Ovary (tissue), 7 donors: ENCODE measurements at regions not wholly inside any gene's neighbourhood (a gene's known extent, or its start where the extent isn't known, plus 50 kb on each side); places are given as distances from the start of the nearest gene placed in this dataset.

Experiments used
- DNase-seq, 5 donors: peaks; one replicate each; pipeline ENCODE4 v3.0.0-alpha.2; 2019 to 2020
- H3K27ac ChIP-seq, 2 donors: fragments of 200-600 bp; one replicate each; pipeline versions ENCODE4 v1.5.1 to v1.8.0; 2019 to 2022
- H3K27me3 ChIP-seq: fragments of 200-600 bp; one replicate; pipeline ENCODE4 v1.8.0; 2022
- H3K36me3 ChIP-seq: fragments of 200-600 bp; sonication (generic); one replicate; pipeline ENCODE4 v1.5.1; 2019
- H3K4me1 ChIP-seq: one replicate; pipeline ENCODE4 v1.8.1; 2013; ENCODE audit warnings: mild to moderate bottlenecking, moderate library complexity; ENCODE audit not compliant: insufficient read depth
- H3K4me3 ChIP-seq: fragments of 200-600 bp; sonication (generic); one replicate; pipeline ENCODE4 v1.5.1; 2017
- H3K9me3 ChIP-seq, 2 donors: fragments of 200-600 bp in 1 of 2; sonication (generic) in 1 of 2; one replicate each; pipeline versions ENCODE4 v1.5.1 to v1.8.1; 2013 to 2019; ENCODE audit warnings: mild to moderate bottlenecking in 1 of 2, moderate library complexity in 1 of 2
- EP300 ChIP-seq: sonication (generic); formaldehyde crosslinking; IDR thresholded peaks from one replicate; pipeline ENCODE4 v1.6.1; 2017; ENCODE audit warnings: antibody characterized with exemption
- POLR2A ChIP-seq: fragments of 450-650 bp; IDR thresholded peaks from one replicate; pipeline ENCODE4 v1.6.1; 2017; ENCODE audit warnings: antibody characterized with exemption, mild to moderate bottlenecking, moderate library complexity
- WGBS, 3 donors: extraction: QIAGEN DNeasy Blood & Tissue Kit in 1 of 3; methylation state at CpG; one replicate each; pipeline versions ENCODE4 v1.1.5 to v1.1.7; 2013 to 2017; 5-methylcytosine and 5-hydroxymethylcytosine counted together
- intact Hi-C, 4 donors: fragments of 100-400 bp; cut with DNase I; formaldehyde crosslinking; loops; one replicate each; pipeline versions ENCODE4 v1.11.0 to v1.15.1; 2022 to 2023
- TF ChIP-seq, protein P1 (sequence below), 3 donors: fragments of 450-650 bp in 2 of 3; fragments of 200-600 bp in 1 of 3; IDR thresholded peaks; one replicate each; pipeline versions ENCODE4 v1.5.1 to v1.8.0; 2016 to 2022; ENCODE audit warnings: antibody characterized with exemption in 3 of 3, mild to moderate bottlenecking in 1 of 3
- donor health status: DM: no; HTN: no; CAD: no; lungs with moderate emphysema.
- donor health status: DM: no; HTN: no; CAD: no.
- donor health status: Bipolar disorder and iron deficiency.
- donor health status: DM: no; HTN: no; CAD: no.
- donor health status: DM: yes; HTN: yes; CAD: no.

DNA sequence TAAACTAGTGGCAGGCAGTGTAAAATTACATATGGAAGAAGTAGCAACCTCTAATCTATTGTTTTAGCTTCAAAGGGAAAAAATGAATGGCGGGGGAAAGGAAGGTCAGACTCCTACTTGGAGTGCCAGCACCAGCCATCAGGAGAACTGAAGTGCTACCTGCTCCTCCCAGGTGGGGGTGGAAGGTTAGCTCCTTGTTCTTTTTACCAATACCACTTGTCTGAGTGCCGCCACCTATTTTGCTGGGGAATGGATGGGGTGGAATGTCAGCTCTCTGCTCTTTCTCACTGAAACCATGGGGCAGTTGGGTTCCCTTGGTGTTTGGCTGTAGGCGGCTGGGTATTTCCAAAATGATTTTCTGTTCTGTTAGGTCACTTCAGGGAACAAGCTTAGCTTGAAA lies 428.7 kb upstream of the EPHA3 start:
- intact Hi-C loops = loop anchor here in 1 of 4 donors (1.0 to 5.0 kb wide), 2 partner anchors 18 to 101 kb away; no protein-coding TSS in a partner anchor
- 90 to 98% (median 95%) methylated on average over 3 of the region's 3 CpGs for WGBS, 3 donors

DNA sequence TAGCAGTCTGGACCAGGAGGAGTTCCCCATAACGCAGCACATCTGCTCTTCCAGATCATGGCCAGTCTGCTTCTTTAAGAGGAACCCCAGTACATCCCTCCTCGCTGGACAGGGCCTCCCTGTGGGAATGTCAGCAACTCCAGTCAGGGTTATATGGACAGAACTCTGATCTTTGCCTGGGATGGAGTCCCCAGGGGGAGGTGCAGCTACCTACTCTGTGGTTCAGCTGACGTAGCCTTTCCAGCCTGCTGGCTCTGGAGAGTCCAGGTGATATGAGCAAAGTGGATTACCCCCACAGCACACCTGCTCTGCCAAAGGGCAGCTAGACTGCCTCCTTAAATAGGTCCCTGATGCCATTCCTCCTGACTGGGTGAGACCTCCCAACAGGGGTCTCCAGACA lies 417.1 kb upstream of the EPHA3 start:
- Histone ChIP-seq H3K27ac (no peak overlapping the region), H3K4me1 (no peaks in the 10 kb centered on the region), H3K4me3 (no peak overlapping the region), H3K9me3 (no peaks in the 10 kb centered on the region), H3K36me3 (no peaks in the 10 kb centered on the region), H3K27me3 (no peaks in the 10 kb centered on the region)
- 72 to 82% (median 82%) methylated on average over 3 of the region's 3 CpGs for WGBS, 3 donors
- DNase-seq = no peak
- TF ChIP-seq POLR2A = no peak
- TF ChIP-seq EP300 = no peak
- TF ChIP-seq, protein P1, sequence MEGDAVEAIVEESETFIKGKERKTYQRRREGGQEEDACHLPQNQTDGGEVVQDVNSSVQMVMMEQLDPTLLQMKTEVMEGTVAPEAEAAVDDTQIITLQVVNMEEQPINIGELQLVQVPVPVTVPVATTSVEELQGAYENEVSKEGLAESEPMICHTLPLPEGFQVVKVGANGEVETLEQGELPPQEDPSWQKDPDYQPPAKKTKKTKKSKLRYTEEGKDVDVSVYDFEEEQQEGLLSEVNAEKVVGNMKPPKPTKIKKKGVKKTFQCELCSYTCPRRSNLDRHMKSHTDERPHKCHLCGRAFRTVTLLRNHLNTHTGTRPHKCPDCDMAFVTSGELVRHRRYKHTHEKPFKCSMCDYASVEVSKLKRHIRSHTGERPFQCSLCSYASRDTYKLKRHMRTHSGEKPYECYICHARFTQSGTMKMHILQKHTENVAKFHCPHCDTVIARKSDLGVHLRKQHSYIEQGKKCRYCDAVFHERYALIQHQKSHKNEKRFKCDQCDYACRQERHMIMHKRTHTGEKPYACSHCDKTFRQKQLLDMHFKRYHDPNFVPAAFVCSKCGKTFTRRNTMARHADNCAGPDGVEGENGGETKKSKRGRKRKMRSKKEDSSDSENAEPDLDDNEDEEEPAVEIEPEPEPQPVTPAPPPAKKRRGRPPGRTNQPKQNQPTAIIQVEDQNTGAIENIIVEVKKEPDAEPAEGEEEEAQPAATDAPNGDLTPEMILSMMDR (IDR thresholded peaks at IDR 0.05) = no peak
- intact Hi-C loops = no loop called here

More for the DNA sequence above, 428.7 kb upstream of the EPHA3 start:
- H3K4me3 ChIP-seq = no peak overlapping the region
- no peak for DNase-seq
- no peaks in the 10 kb centered on the region for H3K27me3 ChIP-seq
- H3K36me3 ChIP-seq = no peaks in the 10 kb centered on the region
- no peak overlapping the region for H3K27ac ChIP-seq
- TF ChIP-seq, protein P1 (IDR thresholded peaks at IDR 0.05) = no peak
- TF ChIP-seq EP300 (no peak), POLR2A (no peak)
- H3K4me1 ChIP-seq = no peaks in the 10 kb centered on the region
- no peaks in the 10 kb centered on the region for H3K9me3 ChIP-seq

DNA sequence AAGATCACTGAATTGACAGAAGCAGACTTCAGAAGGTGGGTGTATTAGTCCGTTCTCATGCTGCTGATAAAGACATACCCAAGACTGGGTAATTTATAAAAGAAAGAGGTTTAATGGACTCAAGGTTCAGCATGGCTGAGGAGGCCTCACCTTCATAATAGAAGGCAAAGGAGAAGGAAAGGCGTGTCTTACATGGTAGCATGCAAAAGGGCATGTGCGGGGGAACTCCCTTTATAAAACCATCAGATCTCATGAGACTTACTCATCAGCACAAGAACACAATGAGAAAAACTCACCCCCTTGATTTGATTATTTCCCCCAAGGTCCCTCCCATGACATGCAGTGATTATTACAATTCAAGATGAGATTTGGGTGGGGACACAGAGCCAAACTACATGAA lies 416.3 kb upstream of the EPHA3 start:
- Histone ChIP-seq H3K27ac (no peak overlapping the region), H3K4me1 (no peaks in the 10 kb centered on the region), H3K9me3 (no peaks in the 10 kb centered on the region), H3K36me3 (no peaks in the 10 kb centered on the region), H3K27me3 (no peaks in the 10 kb centered on the region), H3K4me3 (no peak overlapping the region)
- WGBS, 3 donors = 92 to 95% (median 95%) methylated on average over 3 of the region's 3 CpGs
- no peak for TF ChIP-seq POLR2A
- TF ChIP-seq, protein P1 (IDR thresholded peaks at IDR 0.05) = no peak
- TF ChIP-seq EP300 = no peak
- no peak for DNase-seq
- intact Hi-C loops = no loop called here

DNA sequence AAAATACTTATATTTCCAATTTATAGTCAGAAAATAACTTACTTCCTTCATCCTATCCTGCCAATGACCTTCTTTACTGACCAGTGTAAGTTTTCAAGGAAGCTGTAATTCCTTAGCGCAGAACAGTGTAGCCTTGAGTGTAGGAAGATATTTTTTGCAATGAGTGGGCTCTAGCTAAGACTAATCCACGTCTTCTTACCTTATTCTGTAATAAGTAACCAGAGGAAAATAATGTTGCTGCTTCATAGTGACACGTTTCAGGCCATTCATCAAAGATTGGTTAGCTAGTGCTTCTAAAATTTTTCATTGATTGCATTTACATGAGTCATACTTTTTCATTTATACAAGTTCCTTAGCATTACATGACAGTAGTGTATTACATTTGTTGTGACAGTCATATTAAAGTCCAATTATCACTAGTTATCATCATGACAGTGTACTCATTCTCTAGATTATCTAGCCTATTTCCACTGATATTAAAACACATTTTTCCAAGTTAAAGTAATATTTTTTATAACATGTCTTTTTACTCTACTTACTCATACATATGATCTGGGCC lies 403.8 kb upstream of the EPHA3 start:
- TF ChIP-seq EP300 (no peak), POLR2A (no peak)
- TF ChIP-seq, protein P1 (IDR thresholded peaks at IDR 0.05) = no peak
- 71 to 78% (median 71%) methylated on average over 3 of the region's 3 CpGs for WGBS, 3 donors
- H3K4me3 ChIP-seq = no peak overlapping the region
- no peaks in the 10 kb centered on the region for H3K4me1 ChIP-seq
- H3K36me3 ChIP-seq = no peaks in the 10 kb centered on the region
- no peak overlapping the region for H3K27ac ChIP-seq
- DNase-seq = no peak
- H3K27me3 ChIP-seq = no peaks in the 10 kb centered on the region
- no peaks in the 10 kb centered on the region for H3K9me3 ChIP-seq
- intact Hi-C loops = no loop called here
